Ascending aorta (tissue), 2 donors: ENCODE measurements at regions not wholly inside any gene's neighbourhood (a gene's known extent, or its start where the extent isn't known, plus 50 kb on each side); places are given as distances from the start of the nearest gene placed in this dataset.

Experiments
- DNase-seq, 2 donors: peaks; one replicate each; pipeline ENCODE4 v3.0.0-alpha.2; 2019; ENCODE audit warnings: low spot score in 2 of 2
- H3K27ac ChIP-seq, 2 donors: fragments of 200-600 bp; sonication (generic); one replicate each; pipeline ENCODE4 v1.5.1; 2016 to 2017; ENCODE audit warnings: mild to moderate bottlenecking in 1 of 2
- H3K27me3 ChIP-seq: fragments of 200-600 bp; sonication (generic); one replicate; pipeline ENCODE4 v1.5.1; 2017
- H3K36me3 ChIP-seq, 2 donors: fragments of 200-600 bp; sonication (generic); one replicate each; pipeline ENCODE4 v1.5.1; 2016
- H3K4me1 ChIP-seq, 2 donors: fragments of 200-600 bp; sonication (generic); one replicate each; pipeline ENCODE4 v1.5.1; 2016 to 2017; ENCODE audit warnings: mild to moderate bottlenecking in 1 of 2
- H3K4me3 ChIP-seq, 2 donors: fragments of 200-600 bp; sonication (generic); one replicate each; pipeline ENCODE4 v1.5.1; 2016 to 2017; ENCODE audit warnings: mild to moderate bottlenecking in 1 of 2
- H3K9me3 ChIP-seq, 2 donors: fragments of 200-600 bp; sonication (generic); one replicate each; pipeline ENCODE4 v1.5.1; 2016
- intact Hi-C: fragments of 100-400 bp; cut with DNase I; formaldehyde crosslinking; loops from one replicate; pipeline ENCODE4 v1.15.1; 2023
- TF ChIP-seq, protein P1 (sequence below), 3 experiments: fragments of 200-600 bp in 2 of 3; fragments of 450-650 bp in 1 of 3; sonication (generic) in 2 of 3; IDR thresholded peaks; one replicate each; pipeline ENCODE4 v1.5.1; 2016 to 2019; ENCODE audit warnings: antibody characterized with exemption in 3 of 3, mild to moderate bottlenecking in 1 of 3, moderate library complexity in 1 of 3

DNA sequence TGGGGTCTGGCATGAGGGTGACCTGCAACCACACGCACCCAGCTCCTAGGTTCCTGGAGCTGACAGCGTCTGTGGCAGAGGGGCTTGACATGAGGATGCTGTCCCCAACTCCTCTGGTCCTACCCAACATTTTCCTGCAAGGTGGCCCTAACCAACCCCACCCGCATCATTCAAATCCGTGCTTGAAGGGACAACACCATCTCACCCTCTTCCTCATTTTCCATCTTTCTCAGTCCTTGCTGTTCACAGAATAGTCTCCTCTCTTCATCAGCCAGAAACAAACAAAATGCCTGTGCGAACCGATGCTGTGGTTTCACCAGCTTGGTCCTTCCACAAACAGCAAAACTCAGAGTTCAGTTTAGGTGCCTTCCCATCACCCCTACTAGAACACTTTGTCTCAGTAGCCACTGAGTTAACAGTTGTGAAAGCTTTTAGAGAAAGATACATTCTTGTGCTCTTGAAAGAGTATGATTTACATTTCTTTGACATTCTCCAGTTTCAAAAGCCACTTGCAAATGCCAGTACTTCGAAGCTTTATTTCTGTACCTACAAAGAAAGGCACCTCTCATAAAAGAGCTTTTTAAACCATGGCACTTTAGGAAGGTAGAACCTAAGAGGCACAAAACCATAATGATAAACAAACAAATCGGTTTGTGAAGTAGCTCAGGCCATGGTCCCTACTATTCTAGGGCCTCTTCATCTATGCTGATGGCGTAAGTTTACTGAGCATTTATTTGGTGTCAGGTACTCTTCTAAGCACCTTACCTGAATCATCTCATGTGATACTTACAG lies 360.1 kb downstream of the SHQ1 start:
- Histone ChIP-seq H3K27ac (no peak overlapping the region), H3K36me3 (no peaks in the 10 kb centered on the region), H3K9me3 (no peaks in the 10 kb centered on the region), H3K27me3 (no peaks in the 10 kb centered on the region), H3K4me1 (peaks cover 0 to 13% of the 10 kb centered on the region in 2 donors), H3K4me3 (no peak overlapping the region)
- no peak for DNase-seq
- intact Hi-C loops: no loop called here
- TF ChIP-seq, protein P1, sequence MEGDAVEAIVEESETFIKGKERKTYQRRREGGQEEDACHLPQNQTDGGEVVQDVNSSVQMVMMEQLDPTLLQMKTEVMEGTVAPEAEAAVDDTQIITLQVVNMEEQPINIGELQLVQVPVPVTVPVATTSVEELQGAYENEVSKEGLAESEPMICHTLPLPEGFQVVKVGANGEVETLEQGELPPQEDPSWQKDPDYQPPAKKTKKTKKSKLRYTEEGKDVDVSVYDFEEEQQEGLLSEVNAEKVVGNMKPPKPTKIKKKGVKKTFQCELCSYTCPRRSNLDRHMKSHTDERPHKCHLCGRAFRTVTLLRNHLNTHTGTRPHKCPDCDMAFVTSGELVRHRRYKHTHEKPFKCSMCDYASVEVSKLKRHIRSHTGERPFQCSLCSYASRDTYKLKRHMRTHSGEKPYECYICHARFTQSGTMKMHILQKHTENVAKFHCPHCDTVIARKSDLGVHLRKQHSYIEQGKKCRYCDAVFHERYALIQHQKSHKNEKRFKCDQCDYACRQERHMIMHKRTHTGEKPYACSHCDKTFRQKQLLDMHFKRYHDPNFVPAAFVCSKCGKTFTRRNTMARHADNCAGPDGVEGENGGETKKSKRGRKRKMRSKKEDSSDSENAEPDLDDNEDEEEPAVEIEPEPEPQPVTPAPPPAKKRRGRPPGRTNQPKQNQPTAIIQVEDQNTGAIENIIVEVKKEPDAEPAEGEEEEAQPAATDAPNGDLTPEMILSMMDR (IDR thresholded peaks at IDR 0.05): no peak

DNA sequence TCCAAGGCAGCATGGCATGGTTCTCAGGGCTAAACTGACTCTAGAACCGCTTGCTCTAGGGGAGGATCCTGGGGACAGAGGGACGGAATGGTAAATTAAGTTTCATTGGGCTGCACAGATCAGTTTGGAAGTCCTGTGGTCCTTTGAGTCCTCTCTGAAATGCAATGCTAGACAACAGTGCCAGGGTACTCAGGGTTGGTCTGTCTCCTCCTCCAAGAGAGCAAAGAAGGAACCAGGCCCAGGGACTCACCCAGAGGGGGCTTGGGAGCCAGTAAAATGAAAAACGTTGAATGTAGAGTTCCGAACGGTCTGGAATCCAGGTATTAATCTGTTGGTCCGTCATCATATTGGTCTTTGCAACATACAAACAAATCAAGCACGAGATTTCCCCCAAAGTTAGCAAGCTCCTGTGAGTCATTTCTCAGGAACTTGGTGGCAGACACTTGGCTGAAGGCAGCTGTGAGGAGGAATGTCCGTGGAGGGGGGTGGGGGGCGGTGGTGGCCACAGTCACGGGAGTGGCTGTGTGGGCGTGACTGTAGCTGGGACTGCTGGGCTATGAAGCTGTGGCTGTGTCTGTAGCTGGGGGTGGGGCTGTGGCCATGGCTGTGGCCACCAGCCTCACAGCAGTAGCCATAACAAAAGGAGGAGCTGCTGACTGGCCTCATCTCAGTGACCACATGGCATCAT lies 361.0 kb downstream of the SHQ1 start:
- TF ChIP-seq, protein P1 (IDR thresholded peaks at IDR 0.05): no peak
- Histone ChIP-seq H3K4me1 (peaks cover 5 to 17% of the 10 kb centered on the region in 2 donors), H3K9me3 (no peaks in the 10 kb centered on the region), H3K36me3 (no peaks in the 10 kb centered on the region), H3K4me3 (no peak overlapping the region), H3K27ac (peak overlapping the region in 1 of 2 donors; percentile 28), H3K27me3 (no peaks in the 10 kb centered on the region)
- intact Hi-C loops: no loop called here
- DNase-seq: peak; percentile 33 to 90

DNA sequence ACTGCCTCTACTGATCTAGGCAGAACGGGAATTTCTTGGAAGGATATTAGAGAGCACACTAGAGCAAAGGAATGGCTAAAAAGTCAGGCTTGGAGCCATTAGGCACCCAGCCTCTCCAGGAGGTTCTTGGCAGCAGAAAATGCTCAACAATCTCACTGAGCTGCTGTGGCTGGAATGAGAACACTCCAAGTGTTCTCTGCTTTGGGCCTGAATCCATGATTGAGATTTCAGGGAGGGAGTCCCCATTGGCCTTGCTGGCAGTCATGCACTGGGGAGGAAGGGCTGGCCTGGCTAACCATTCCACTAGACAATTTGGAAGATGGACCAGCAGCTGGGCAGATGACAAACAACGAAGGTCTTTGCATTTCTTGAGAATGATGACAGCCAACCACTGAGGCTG lies 362.6 kb downstream of the SHQ1 start:
- H3K9me3 ChIP-seq: no peaks in the 10 kb centered on the region
- H3K36me3 ChIP-seq: no peaks in the 10 kb centered on the region
- intact Hi-C loops: loop anchor here (2.0 kb wide), 1 partner anchor 137 kb away; no protein-coding TSS in a partner anchor
- H3K27me3 ChIP-seq: no peaks in the 10 kb centered on the region
- peak in 1 of 2 donors; percentile 67 for DNase-seq
- H3K4me3 ChIP-seq: no peak overlapping the region
- H3K4me1 ChIP-seq: peaks cover 5 to 17% of the 10 kb centered on the region in 2 donors
- TF ChIP-seq, protein P1 (IDR thresholded peaks at IDR 0.05): no peak
- H3K27ac ChIP-seq: peak overlapping the region in 1 of 2 donors; percentile 35

DNA sequence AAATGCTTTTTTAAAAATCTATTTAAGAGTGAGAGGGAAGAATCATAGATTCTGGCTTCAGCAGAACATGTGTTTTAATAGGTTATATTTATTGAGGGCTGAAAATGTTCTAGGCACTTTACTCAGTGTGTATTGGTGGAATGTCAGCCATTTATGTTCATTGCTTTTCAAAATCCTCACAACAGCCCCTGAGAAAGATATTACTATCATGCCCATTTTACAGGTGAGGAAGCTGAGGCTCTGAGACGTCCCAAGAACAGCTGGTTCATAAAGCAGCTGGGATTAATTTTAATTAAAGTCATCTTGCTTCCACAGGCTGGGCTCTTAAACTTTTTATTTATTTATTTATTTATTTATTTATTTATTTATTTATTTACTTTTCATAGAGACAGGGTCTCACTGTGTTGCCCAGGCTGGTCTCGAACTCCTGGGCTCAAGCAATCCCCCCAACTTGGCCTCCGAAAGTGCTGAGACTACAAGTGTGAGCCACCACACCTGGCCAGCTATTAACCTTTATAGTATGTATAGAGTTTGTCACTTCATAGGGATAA lies 364.6 kb downstream of the SHQ1 start:
- Histone ChIP-seq H3K4me1 (peaks cover 5 to 17% of the 10 kb centered on the region in 2 donors), H3K27me3 (no peaks in the 10 kb centered on the region), H3K27ac (no peak overlapping the region), H3K36me3 (no peaks in the 10 kb centered on the region), H3K4me3 (peak overlapping the region; percentile 34 to 56), H3K9me3 (no peaks in the 10 kb centered on the region)
- intact Hi-C loops: loop anchor here (2.0 to 5.0 kb wide), 3 partner anchors 135 to 213 kb away; no protein-coding TSS in a partner anchor
- no peak for DNase-seq
- TF ChIP-seq, protein P1 (IDR thresholded peaks at IDR 0.05): no peak

DNA sequence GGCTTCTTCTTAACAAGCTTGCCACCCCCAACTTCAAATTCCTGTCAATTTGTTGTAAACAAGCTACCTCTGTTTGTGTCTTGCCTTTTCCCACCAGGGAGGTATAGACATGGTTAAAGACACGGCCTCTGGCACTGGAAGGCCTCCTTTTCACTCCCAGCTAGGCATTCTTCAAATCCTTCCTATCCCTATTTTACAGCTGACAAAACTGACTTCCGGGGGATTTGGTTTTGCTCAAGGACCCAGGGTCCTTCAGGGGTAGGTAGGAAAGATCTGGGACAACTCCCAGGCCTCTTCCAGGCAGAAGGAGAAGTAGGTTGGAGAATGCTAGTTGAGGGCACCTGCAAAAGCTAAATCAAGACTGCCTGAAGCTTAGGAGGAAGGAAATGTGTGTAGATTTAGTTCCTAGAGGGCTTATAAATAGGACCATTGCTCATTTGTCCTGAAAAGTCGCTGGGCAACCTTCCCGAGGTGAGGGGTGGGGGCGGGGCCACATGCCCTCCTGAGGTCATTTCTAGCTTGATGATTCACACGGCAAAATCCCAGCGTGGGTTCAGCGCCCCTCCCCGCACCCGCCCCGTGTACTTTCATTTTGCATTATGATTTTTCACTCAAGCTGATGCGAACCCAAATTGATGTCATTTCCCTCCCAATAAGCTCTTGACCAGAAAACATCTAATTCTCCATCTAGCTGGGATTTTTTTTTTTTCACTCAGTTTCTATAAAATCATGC lies 365.5 kb downstream of the SHQ1 start:
- Histone ChIP-seq H3K27me3 (no peaks in the 10 kb centered on the region), H3K27ac (peak overlapping the region; percentile 62 to 83), H3K9me3 (no peaks in the 10 kb centered on the region), H3K36me3 (no peaks in the 10 kb centered on the region), H3K4me3 (peak overlapping the region; percentile 34 to 56), H3K4me1 (peaks cover 5 to 16% of the 10 kb centered on the region in 2 donors)
- TF ChIP-seq, protein P1 (IDR thresholded peaks at IDR 0.05): no peak
- intact Hi-C loops: loop anchor here (1.0 to 5.0 kb wide), 3 partner anchors 35 to 212 kb away; no protein-coding TSS in a partner anchor
- DNase-seq: peak; percentile 56 to 93
